Glutamatergic neuron (in vitro differentiated cells): ENCODE measurements at regions not wholly inside any gene's neighbourhood (a gene's known extent, or its start where the extent isn't known, plus 50 kb on each side); places are given as distances from the start of the nearest gene placed in this dataset.

ENCODE experiments used
- DNase-seq: peaks from one replicate; pipeline ENCODE4 v3.0.0; 2022
- H3K27ac Mint-ChIP-seq: one replicate; pipeline ENCODE4 v1.8.0; 2020; ENCODE audit warnings: mild to moderate bottlenecking, mixed read lengths, inconsistent platforms; ENCODE audit not compliant: unreplicated experiment
- H3K27me3 Mint-ChIP-seq: one replicate; pipeline ENCODE4 v1.8.0; 2020; ENCODE audit warnings: mild to moderate bottlenecking, moderate library complexity, mixed read lengths, inconsistent platforms; ENCODE audit not compliant: unreplicated experiment
- H3K36me3 Mint-ChIP-seq: one replicate; pipeline ENCODE4 v1.8.0; 2020; ENCODE audit warnings: mild to moderate bottlenecking, mixed read lengths, inconsistent platforms; ENCODE audit not compliant: unreplicated experiment
- H3K4me1 Mint-ChIP-seq: one replicate; pipeline ENCODE4 v1.8.0; 2020; ENCODE audit warnings: mild to moderate bottlenecking, low read depth, mixed read lengths, inconsistent platforms; ENCODE audit not compliant: unreplicated experiment
- H3K4me3 Mint-ChIP-seq: one replicate; pipeline ENCODE4 v1.8.0; 2020; ENCODE audit warnings: mild to moderate bottlenecking, mixed read lengths, inconsistent platforms; ENCODE audit not compliant: unreplicated experiment
- H3K9me3 Mint-ChIP-seq: one replicate; pipeline ENCODE4 v1.8.0; 2020; ENCODE audit warnings: mild to moderate bottlenecking, moderate library complexity, mixed read lengths, inconsistent platforms; ENCODE audit not compliant: unreplicated experiment
- TF ChIP-seq, protein P1 (sequence below): fragments of 200-600 bp; sonication (generic); IDR thresholded peaks from one replicate; pipeline ENCODE4 v1.5.0; 2021; ENCODE audit not compliant: partially characterized antibody, unreplicated experiment

DNA sequence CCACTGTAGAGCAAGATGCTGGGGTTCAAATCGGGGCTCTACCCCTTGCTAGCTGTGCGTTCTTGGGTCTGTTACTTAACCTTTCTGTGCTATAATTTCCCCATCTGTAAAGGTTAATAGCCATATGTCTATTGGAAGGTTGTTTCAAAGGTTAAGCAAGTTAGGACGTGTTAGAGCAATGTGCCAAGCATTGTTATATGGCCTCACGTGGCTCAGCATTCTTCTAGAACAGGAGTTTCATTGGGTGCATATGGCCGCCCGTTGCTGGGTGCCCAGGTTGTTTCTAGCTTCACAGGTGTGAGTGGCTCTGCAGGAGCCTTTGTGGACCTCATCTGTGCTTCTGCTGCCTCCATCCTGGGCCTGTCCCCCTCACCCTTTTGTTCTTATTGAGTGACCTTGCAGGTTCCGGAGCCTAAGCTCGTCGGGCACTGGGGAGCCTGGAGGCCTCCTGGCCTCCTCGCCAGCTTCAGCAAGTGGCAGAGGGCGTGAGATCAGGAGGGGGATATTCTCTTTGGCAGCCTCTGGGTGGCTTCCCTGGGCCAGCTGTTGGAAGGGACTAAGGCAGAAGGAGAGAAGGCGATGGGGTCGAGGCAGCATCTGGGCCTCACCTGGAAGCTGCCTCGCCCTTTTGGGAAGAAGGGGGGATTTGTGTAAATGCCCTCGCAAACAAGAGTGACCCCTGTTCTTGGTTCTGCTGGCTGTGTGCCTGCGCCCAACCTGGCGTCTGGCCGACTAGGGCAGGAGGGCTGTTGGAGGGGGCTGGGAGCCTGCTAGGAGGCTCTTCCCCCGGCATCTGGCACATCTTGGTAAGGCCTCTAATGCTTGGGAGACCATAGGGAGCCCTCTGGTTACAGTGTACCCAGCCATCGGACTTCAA is 80.2 kb upstream of the CIBAR2 start:
- Mint-ChIP-seq H3K36me3 (peaks cover 7% of the 10 kb centered on the region), H3K27ac (peak overlapping the region; percentile 52), H3K9me3 (peaks cover 2% of the 10 kb centered on the region), H3K4me3 (no peak overlapping the region), H3K4me1 (peaks cover 33% of the 10 kb centered on the region), H3K27me3 (peaks cover 11% of the 10 kb centered on the region)
- TF ChIP-seq, protein P1, sequence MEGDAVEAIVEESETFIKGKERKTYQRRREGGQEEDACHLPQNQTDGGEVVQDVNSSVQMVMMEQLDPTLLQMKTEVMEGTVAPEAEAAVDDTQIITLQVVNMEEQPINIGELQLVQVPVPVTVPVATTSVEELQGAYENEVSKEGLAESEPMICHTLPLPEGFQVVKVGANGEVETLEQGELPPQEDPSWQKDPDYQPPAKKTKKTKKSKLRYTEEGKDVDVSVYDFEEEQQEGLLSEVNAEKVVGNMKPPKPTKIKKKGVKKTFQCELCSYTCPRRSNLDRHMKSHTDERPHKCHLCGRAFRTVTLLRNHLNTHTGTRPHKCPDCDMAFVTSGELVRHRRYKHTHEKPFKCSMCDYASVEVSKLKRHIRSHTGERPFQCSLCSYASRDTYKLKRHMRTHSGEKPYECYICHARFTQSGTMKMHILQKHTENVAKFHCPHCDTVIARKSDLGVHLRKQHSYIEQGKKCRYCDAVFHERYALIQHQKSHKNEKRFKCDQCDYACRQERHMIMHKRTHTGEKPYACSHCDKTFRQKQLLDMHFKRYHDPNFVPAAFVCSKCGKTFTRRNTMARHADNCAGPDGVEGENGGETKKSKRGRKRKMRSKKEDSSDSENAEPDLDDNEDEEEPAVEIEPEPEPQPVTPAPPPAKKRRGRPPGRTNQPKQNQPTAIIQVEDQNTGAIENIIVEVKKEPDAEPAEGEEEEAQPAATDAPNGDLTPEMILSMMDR = no peak
- DNase-seq = no peak

DNA sequence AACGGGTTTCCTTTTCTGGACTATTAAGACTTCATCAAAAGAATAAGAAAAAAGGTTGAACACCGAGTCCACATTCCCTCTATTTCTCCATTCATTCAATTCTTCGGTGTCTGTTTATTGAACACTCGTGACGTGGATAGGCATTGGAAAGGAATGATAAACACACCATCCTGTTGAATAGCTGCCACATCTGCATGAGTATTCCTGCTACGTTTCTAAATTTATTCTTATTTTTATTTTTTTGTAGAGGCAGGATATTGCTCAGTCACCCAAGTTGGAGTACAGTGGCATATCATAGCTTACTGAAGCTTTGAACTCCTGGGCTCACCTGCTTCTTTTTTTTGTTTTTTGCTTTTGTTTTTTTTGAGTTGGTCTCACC is 80.8 kb upstream of the CIBAR2 start:
- DNase-seq = no peak

DNA sequence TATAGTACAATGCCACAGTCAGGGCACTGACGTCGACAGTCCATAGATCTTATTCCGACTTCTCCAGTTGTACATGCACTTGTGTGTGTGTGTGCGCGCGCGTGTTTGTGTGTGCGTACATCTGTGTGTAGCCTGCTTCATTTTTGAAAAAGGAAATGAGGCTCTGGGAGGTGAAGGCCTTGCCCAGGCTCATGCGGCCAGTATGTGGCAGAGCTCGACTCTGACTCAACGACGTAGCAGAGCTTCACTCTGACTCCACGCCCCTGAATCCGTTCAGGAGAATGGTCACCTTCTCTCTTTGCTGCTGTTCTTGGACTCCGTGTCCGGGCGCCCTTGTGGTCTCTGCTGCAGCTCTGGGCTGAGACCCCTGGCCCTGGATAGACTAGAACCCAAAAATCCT is 81.6 kb upstream of the CIBAR2 start:
- no peak overlapping the region for H3K27ac Mint-ChIP-seq
- peaks cover 13% of the 10 kb centered on the region for H3K27me3 Mint-ChIP-seq
- TF ChIP-seq, protein P1 = no peak
- H3K4me3 Mint-ChIP-seq = peak overlapping the region; percentile 18
- H3K9me3 Mint-ChIP-seq = peaks cover 2% of the 10 kb centered on the region
- DNase-seq = no peak
- peaks cover 7% of the 10 kb centered on the region for H3K36me3 Mint-ChIP-seq
- peaks cover 39% of the 10 kb centered on the region for H3K4me1 Mint-ChIP-seq

More for the DNA sequence above, 80.8 kb upstream of the CIBAR2 start:
- H3K4me1 Mint-ChIP-seq = peaks cover 39% of the 10 kb centered on the region
- TF ChIP-seq, protein P1 = no peak
- no peak overlapping the region for H3K4me3 Mint-ChIP-seq
- H3K9me3 Mint-ChIP-seq = peaks cover 2% of the 10 kb centered on the region
- H3K27me3 Mint-ChIP-seq = peaks cover 12% of the 10 kb centered on the region
- H3K36me3 Mint-ChIP-seq = peaks cover 7% of the 10 kb centered on the region
- H3K27ac Mint-ChIP-seq = no peak overlapping the region

DNA sequence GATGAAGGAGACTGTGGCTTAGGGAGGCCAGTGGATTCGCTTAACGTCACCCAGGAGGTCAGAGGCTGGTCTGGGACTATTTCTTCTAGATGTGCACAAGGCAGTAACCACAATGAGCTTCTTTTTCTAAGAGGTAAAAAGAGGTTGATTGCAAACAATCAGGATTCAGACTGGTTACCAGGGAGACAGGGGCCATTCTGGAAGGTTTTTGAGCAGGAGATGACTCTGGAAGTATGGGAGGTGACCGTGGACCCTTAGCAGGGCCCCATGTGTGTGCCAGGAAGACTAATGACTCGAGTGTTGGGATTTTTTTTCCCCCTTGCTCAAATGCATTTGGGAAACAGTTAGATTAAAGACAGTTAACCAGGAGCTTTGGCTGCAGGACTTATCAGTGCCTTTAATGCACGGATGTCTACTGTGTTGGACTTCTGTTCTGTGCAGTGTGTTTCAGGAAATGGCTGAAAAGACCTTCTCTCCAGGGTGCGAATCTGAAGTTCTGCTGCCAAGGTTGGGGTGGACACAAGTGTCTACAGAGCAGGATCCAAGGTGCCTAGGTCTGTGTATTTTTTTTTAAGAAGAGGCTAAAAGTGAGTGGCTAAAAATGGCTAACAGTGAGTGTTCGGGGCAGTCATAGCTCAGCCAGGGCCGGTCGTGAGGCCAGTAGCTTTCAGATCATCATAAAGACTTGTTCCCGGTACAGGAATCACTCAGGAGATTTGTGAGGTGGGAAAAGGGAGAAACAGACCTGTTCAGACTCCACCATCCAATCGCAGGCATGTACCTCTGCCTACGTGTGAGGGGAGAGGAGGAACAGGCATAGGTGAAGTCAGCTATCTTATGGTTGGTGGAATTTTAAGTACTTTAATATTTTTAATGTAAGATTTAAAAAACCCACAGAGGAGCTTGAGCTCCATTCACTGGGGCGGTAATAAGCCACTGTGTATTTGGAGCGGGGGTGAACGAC is 82.3 kb upstream of the CIBAR2 start:
- Mint-ChIP-seq H3K27me3 (peaks cover 11% of the 10 kb centered on the region), H3K36me3 (peaks cover 7% of the 10 kb centered on the region), H3K27ac (no peak overlapping the region), H3K4me3 (peak overlapping the region; percentile 30), H3K9me3 (peaks cover 2% of the 10 kb centered on the region), H3K4me1 (peaks cover 38% of the 10 kb centered on the region)
- no peak for DNase-seq
- TF ChIP-seq, protein P1 = no peak
